ENCODE measurements at regions not wholly inside any gene's neighbourhood (a gene's known extent, or its start where the extent isn't known, plus 50 kb on each side); places are given as distances from the start of the nearest gene placed in this dataset.

- TF ChIP-seq CTCF (IDR thresholded peaks at IDR 0.05; ENCODE audit: low read depth, low read length), result no peak
- TF ChIP-seq POLR2A (IDR thresholded peaks at IDR 0.05; ENCODE audit: extremely low read depth, insufficient read length), result no peak
- TF ChIP-seq MYC (IDR thresholded peaks at IDR 0.05; ENCODE audit: low read depth, low read length), result no peak
- no peak for TF ChIP-seq MAX (IDR thresholded peaks at IDR 0.05; ENCODE audit: low read depth, low read length)
Measured at GRCh38 chr5:17439956-17440355, 58.1 kb upstream of the TAF11L2 start.

All from NB4 (cell line).